Central memory CD8-positive, alpha-beta T cell (primary cell): ENCODE measurements at regions not wholly inside any gene's neighbourhood (a gene's known extent, or its start where the extent isn't known, plus 50 kb on each side); places are given as distances from the start of the nearest gene placed in this dataset.

ENCODE experiments used
- ATAC-seq: fragments of 150-1000 bp; cut with Tn5 transposase; replicated peaks from 2 replicates; pipeline ENCODE4 v1.10.0; 2022; ENCODE audit warnings: mild to moderate bottlenecking, moderate FRiP score, moderate number of reproducible peaks; ENCODE audit not compliant: poor library complexity, severe bottlenecking; ENCODE audit errors: extremely low read depth
- DNase-seq, 2 donors: peaks; one replicate each; pipeline ENCODE4 v3.0.0; 2021; ENCODE audit warnings: low spot score in 2 of 2
- H3K27ac Mint-ChIP-seq: one replicate; pipeline ENCODE4 v1.8.0; 2022; ENCODE audit warnings: low read depth, mild to moderate bottlenecking, moderate library complexity, mixed read lengths
- H3K27me3 Mint-ChIP-seq: one replicate; pipeline ENCODE4 v1.8.0; 2022; ENCODE audit warnings: mixed read lengths
- H3K36me3 Mint-ChIP-seq: one replicate; pipeline ENCODE4 v1.8.0; 2022; ENCODE audit warnings: mild to moderate bottlenecking, moderate library complexity, mixed read lengths; ENCODE audit not compliant: insufficient read depth
- H3K4me1 Mint-ChIP-seq: one replicate; pipeline ENCODE4 v1.8.0; 2022; ENCODE audit warnings: mixed read lengths
- H3K4me3 Mint-ChIP-seq: one replicate; pipeline ENCODE4 v1.8.0; 2022; ENCODE audit warnings: mild to moderate bottlenecking, moderate library complexity, mixed read lengths
- H3K9me3 Mint-ChIP-seq: one replicate; pipeline ENCODE4 v1.8.0; 2022; ENCODE audit warnings: mixed read lengths

- Mint-ChIP-seq H3K4me3 (no peak overlapping the region), H3K27ac (no peak overlapping the region), H3K4me1 (no peaks in the 10 kb centered on the region), H3K36me3 (no peaks in the 10 kb centered on the region), H3K9me3 (peaks cover 4% of the 10 kb centered on the region), H3K27me3 (no peaks in the 10 kb centered on the region)
- ATAC-seq (no peak), DNase-seq (no peak)
Observed at GRCh38 chr15:96102631-96103030, 227.9 kb upstream of the NR2F2 start.

- no peak for DNase-seq
- Mint-ChIP-seq H3K36me3 (no peaks in the 10 kb centered on the region), H3K9me3 (peaks cover 4% of the 10 kb centered on the region), H3K4me3 (no peak overlapping the region), H3K27ac (no peak overlapping the region), H3K27me3 (no peaks in the 10 kb centered on the region), H3K4me1 (no peaks in the 10 kb centered on the region)
- ATAC-seq: no peak
Observed at GRCh38 chr15:96106181-96106580, 224.3 kb upstream of the NR2F2 start.

- Mint-ChIP-seq H3K27ac (no peak overlapping the region), H3K27me3 (no peaks in the 10 kb centered on the region), H3K4me3 (no peak overlapping the region), H3K9me3 (peaks cover 4% of the 10 kb centered on the region), H3K4me1 (no peaks in the 10 kb centered on the region), H3K36me3 (no peaks in the 10 kb centered on the region)
- DNase-seq (no peak), ATAC-seq (no peak)
Observed at GRCh38 chr15:96106628-96107027, 223.9 kb upstream of the NR2F2 start.

- Mint-ChIP-seq H3K36me3 (no peaks in the 10 kb centered on the region), H3K27me3 (no peaks in the 10 kb centered on the region), H3K27ac (no peak overlapping the region), H3K4me3 (no peak overlapping the region), H3K4me1 (no peaks in the 10 kb centered on the region), H3K9me3 (peaks cover 4% of the 10 kb centered on the region)
- ATAC-seq (no peak), DNase-seq (no peak)
Observed at GRCh38 chr15:96107916-96108315, 222.6 kb upstream of the NR2F2 start.

GRCh38 chr15:96108405-96108804, 222.1 kb upstream of the NR2F2 start:
- DNase-seq: no peak

GRCh38 chr15:96109820-96110219, 220.7 kb upstream of the NR2F2 start:
- DNase-seq (no peak), ATAC-seq (no peak)
- H3K36me3 Mint-ChIP-seq: no peaks in the 10 kb centered on the region
- no peaks in the 10 kb centered on the region for H3K4me1 Mint-ChIP-seq
- H3K4me3 Mint-ChIP-seq: no peak overlapping the region
- peaks cover 4% of the 10 kb centered on the region for H3K9me3 Mint-ChIP-seq
- H3K27me3 Mint-ChIP-seq: peaks cover under 1% of the 10 kb centered on the region
- no peak overlapping the region for H3K27ac Mint-ChIP-seq

More at GRCh38 chr15:96108405-96108804, 222.1 kb upstream of the NR2F2 start:
- Mint-ChIP-seq H3K4me3 (no peak overlapping the region), H3K36me3 (no peaks in the 10 kb centered on the region), H3K27me3 (no peaks in the 10 kb centered on the region), H3K27ac (no peak overlapping the region), H3K9me3 (peaks cover 4% of the 10 kb centered on the region), H3K4me1 (no peaks in the 10 kb centered on the region)
- ATAC-seq: no peak

- Mint-ChIP-seq H3K36me3 (no peaks in the 10 kb centered on the region), H3K27me3 (peaks cover 14% of the 10 kb centered on the region)
Observed at GRCh38 chr15:96112018-96112417, 218.5 kb upstream of the NR2F2 start.

GRCh38 chr15:96115642-96116041, 214.9 kb upstream of the NR2F2 start:
- DNase-seq (no peak), ATAC-seq (no peak)
- Mint-ChIP-seq H3K36me3 (no peaks in the 10 kb centered on the region), H3K4me1 (no peaks in the 10 kb centered on the region), H3K27ac (no peak overlapping the region), H3K9me3 (no peaks in the 10 kb centered on the region), H3K4me3 (no peak overlapping the region), H3K27me3 (peaks cover 14% of the 10 kb centered on the region)

More at GRCh38 chr15:96112018-96112417, 218.5 kb upstream of the NR2F2 start:
- no peak for ATAC-seq
- no peaks in the 10 kb centered on the region for H3K9me3 Mint-ChIP-seq
- H3K4me1 Mint-ChIP-seq: no peaks in the 10 kb centered on the region
- DNase-seq: no peak
- H3K4me3 Mint-ChIP-seq: no peak overlapping the region
- H3K27ac Mint-ChIP-seq: no peak overlapping the region

- ATAC-seq: no peak
- Mint-ChIP-seq H3K27ac (no peak overlapping the region), H3K36me3 (no peaks in the 10 kb centered on the region), H3K4me1 (no peaks in the 10 kb centered on the region), H3K27me3 (peaks cover 14% of the 10 kb centered on the region), H3K4me3 (no peak overlapping the region), H3K9me3 (no peaks in the 10 kb centered on the region)
- no peak for DNase-seq
Observed at GRCh38 chr15:96117270-96117669, 213.2 kb upstream of the NR2F2 start.

- H3K36me3 Mint-ChIP-seq: no peaks in the 10 kb centered on the region
- no peak overlapping the region for H3K27ac Mint-ChIP-seq
- no peaks in the 10 kb centered on the region for H3K9me3 Mint-ChIP-seq
- H3K4me3 Mint-ChIP-seq: no peak overlapping the region
- H3K4me1 Mint-ChIP-seq: no peaks in the 10 kb centered on the region
- no peak for DNase-seq
- ATAC-seq: no peak
- H3K27me3 Mint-ChIP-seq: peaks cover 14% of the 10 kb centered on the region
Observed at GRCh38 chr15:96119734-96120133, 210.8 kb upstream of the NR2F2 start.

- DNase-seq: no peak
- Mint-ChIP-seq H3K4me3 (no peak overlapping the region), H3K36me3 (no peaks in the 10 kb centered on the region), H3K27ac (no peak overlapping the region), H3K9me3 (no peaks in the 10 kb centered on the region), H3K4me1 (no peaks in the 10 kb centered on the region), H3K27me3 (peaks cover 15% of the 10 kb centered on the region)
- ATAC-seq: no peak
Observed at GRCh38 chr15:96121086-96121920, 209.2 kb upstream of the NR2F2 start.

- Mint-ChIP-seq H3K9me3 (no peaks in the 10 kb centered on the region), H3K4me3 (no peak overlapping the region), H3K4me1 (no peaks in the 10 kb centered on the region), H3K27me3 (peaks cover 26% of the 10 kb centered on the region), H3K36me3 (no peaks in the 10 kb centered on the region), H3K27ac (no peak overlapping the region)
- no peak for DNase-seq
- ATAC-seq: no peak
Observed at GRCh38 chr15:96122077-96123027, 208.1 kb upstream of the NR2F2 start.

- ATAC-seq: no peak
- H3K36me3 Mint-ChIP-seq: no peaks in the 10 kb centered on the region
- H3K4me3 Mint-ChIP-seq: no peak overlapping the region
- H3K9me3 Mint-ChIP-seq: no peaks in the 10 kb centered on the region
- peaks cover 28% of the 10 kb centered on the region for H3K27me3 Mint-ChIP-seq
- no peaks in the 10 kb centered on the region for H3K4me1 Mint-ChIP-seq
- H3K27ac Mint-ChIP-seq: no peak overlapping the region
- DNase-seq: no peak
Observed at GRCh38 chr15:96123028-96123400, 207.5 kb upstream of the NR2F2 start.
